Adrenal gland (tissue), 5 donors: ENCODE measurements at regions not wholly inside any gene's neighbourhood (a gene's known extent, or its start where the extent isn't known, plus 50 kb on each side); places are given as distances from the start of the nearest gene placed in this dataset.

Source experiments
- CTCF ChIP-seq, 6 experiments: fragments of 450-650 bp in 4 of 6; fragments of 200-600 bp in 2 of 6; sonication (generic) in 1 of 6; IDR thresholded peaks; 1 replicate in 5 of 6; 2 replicates in 1 of 6; pipeline versions ENCODE4 v1.5.1 to v1.8.0; 2016 to 2021; ENCODE audit warnings: antibody characterized with exemption in 6 of 6, mild to moderate bottlenecking in 2 of 6, moderate library complexity in 1 of 6
- POLR2A ChIP-seq, 2 donors: fragments of 450-650 bp; IDR thresholded peaks; one replicate each; pipeline ENCODE4 v1.6.1; 2017; ENCODE audit warnings: antibody characterized with exemption in 2 of 2, mild to moderate bottlenecking in 2 of 2, moderate library complexity in 1 of 2
- donor health status: DM: no; HTN: no; CAD: no.

- TF ChIP-seq CTCF (IDR thresholded peaks at IDR 0.05) = no peak
- no peak for TF ChIP-seq POLR2A (IDR thresholded peaks at IDR 0.05)
These were observed 79.1 kb upstream of the C1QTNF7 start for GRCh38 chr4:15348695-15349094.
